Activated naive CD4-positive, alpha-beta T cell (primary cell): ENCODE measurements at regions not wholly inside any gene's neighbourhood (a gene's known extent, or its start where the extent isn't known, plus 50 kb on each side); places are given as distances from the start of the nearest gene placed in this dataset.

Experiments used
- DNase-seq, 4 experiments: peaks; one replicate each; lab custom pipeline; 2025; lab: John Stamatoyannopoulos, UW

DNA sequence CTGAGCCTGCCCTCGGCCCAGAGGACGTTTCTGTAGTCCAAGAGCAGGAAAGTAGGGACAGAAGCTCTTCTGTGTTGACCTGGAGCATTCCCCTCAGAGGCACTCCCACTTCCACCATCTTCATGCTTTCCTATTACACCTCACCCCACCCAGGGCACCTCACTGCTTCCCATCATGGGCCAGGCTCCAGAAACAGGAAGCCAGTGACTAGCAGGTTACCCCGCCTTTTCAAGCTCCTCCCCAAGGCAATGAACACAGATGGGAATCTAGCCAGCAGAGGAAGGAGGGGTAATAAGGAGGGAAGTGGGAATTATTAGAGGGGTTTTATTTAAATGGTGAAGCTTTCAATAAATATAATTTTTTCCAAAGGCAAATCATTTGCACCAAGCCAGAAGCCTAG is 308.8 kb upstream of the MGAT5 start:
- no peak for DNase-seq

GRCh38 chr2:133947057-133947456 is 306.8 kb upstream of the MGAT5 start:
- no peak for DNase-seq

DNA sequence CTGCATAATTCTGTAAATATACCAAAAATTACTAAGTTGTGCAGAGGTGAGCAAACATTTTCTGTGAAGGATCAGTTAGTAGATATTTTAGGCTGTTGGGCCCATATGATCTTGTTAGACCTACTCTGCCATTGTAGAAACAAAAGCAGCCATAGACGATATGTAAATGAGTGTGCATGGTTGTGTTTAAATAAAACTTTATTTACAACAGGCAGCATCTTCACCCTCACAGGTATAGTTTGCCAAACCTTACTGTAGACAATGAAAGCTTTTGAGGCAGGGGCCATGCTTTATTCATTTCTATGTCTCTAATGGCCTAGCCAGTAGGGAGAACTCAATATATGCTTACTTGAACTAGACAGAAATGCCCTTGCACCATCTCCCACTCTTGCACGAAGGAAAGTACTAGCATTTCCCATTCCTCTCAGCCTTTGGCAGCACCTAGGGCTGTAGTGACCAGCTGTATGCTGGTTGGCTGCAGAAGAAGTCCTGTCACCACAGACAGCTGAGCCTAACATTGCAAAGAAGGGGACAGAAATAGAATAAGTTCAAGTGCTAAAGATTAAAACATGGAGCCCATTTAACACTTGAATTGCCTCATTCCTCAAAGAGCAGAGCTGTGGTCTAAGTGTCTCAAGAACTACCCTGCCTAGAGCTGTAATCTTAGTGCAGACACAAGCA is 305.1 kb upstream of the MGAT5 start:
- no peak for DNase-seq

DNA sequence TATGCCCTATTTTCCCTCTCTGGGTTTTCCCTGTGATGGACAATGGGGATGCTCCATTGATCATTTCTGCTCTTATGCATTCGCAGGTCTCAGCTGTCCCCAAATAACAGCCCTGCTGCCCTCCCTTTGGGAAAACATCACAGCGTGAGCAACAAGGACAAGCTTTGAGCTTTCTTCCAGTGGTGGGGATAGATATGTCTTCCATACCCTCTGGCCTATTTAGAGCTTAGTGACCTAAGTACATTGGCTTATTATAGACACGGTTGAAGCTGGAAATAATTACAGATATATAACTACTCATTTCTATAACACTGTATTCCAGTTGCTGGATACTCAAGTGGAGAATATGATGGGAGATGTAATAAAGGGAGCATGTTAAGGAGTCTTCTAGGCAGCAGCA is 304.3 kb upstream of the MGAT5 start:
- DNase-seq: no peak

GRCh38 chr2:133951209-133951608 is 302.7 kb upstream of the MGAT5 start:
- no peak for DNase-seq

- no peak for DNase-seq
Measured at GRCh38 chr2:133952420-133952819, 301.5 kb upstream of the MGAT5 start.

GRCh38 chr2:133952896-133953295 is 301.0 kb upstream of the MGAT5 start:
- DNase-seq: no peak

GRCh38 chr2:133953524-133953923 is 300.3 kb upstream of the MGAT5 start:
- no peak for DNase-seq

DNA sequence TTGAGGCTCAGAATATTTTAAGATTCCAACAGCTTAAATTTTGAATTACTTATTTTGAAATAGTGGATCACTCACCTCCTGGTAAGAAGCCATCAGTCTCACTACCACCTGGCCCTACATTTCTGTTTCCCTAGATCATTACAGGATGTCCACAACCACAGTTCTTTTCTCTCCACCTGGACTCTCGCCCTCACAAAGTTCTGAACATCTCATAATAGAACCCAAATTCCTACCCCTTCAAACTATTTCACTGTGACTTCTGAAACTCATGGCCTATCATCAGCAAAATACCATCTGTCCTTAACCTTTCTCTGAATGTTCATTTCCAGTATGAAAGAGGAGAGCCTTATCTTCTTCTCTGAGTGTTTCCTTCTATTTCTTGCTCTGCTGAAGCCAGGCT is 299.2 kb upstream of the MGAT5 start:
- DNase-seq: no peak

GRCh38 chr2:133955169-133955568 is 298.7 kb upstream of the MGAT5 start:
- DNase-seq: no peak

- DNase-seq: no peak
Measured at GRCh38 chr2:133956434-133956935, 297.4 kb upstream of the MGAT5 start.

- DNase-seq: no peak
Measured at GRCh38 chr2:133957724-133958480, 296.0 kb upstream of the MGAT5 start.

- DNase-seq: no peak
Measured at GRCh38 chr2:133959066-133959465, 294.8 kb upstream of the MGAT5 start.

DNA sequence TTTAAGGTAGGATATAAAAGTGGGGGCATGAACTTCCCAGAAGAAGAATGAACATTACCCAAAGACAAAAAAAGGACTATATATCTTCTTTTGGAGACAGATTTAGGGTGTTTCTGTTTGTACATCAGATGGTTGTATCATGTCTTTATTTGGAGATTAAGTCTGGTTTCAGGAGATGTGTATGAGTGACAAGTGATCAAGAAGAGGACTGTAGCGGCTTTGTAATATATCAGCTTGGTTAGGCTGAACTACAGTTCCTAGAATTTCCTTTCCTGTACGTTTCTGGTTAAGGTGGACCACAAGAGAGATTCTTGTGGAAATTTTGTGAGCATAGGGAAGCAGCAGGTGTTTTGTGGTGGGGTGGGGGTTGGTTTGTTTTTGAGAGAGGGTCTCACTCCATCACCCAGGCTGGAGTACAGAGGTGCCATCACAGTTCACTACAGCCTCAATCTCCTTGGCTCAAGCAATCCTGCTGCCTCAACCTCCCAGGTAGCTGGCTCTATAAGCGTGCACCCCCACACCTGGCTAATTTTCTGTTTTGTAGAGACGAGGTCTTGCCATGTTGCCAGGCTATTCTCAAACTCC is 287.1 kb upstream of the MGAT5 start:
- no peak for DNase-seq

- no peak for DNase-seq
Measured at GRCh38 chr2:133967326-133967725, 286.5 kb upstream of the MGAT5 start.

GRCh38 chr2:133968446-133968845 is 285.4 kb upstream of the MGAT5 start:
- no peak for DNase-seq

DNA sequence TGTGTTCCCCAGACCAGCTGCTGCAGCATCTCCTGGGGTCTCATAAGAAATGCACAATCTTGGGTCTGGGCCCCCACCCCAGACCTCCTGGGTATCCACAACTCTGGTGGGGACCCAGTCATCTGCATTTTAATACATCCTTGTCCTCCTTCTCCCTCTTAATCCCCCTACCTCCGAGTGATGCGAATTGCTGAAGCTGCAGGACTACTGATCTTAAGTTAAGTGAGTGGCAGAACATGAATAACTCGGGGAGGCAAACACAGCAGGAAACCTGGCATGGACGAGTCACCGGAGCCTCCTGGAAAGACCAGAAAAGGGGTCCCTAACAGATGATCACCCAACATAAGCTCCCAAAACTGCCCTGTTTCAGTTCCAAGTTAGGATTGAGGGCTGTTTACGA is 283.2 kb upstream of the MGAT5 start:
- no peak for DNase-seq

DNA sequence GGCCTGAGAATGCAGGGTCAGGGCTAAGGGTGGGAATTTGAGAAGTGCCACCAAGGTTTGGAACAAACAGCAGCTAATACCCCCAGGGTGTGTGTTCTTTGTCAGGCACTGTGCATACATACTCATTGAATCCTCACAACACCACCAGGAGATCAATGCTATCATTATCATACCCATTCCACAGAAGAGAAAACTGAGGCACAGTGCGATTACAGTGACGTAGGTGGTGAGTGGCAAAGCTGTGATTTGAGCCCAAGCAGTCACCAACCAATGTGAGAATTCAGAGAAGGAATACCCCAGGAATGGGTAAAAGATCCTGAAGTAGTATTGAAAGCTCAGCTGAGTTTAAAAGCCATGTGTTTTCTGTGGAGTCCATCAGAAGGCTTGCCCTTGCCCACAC is 281.6 kb upstream of the MGAT5 start:
- no peak for DNase-seq

GRCh38 chr2:133972786-133973185 is 281.1 kb upstream of the MGAT5 start:
- DNase-seq: no peak

- no peak for DNase-seq
Measured at GRCh38 chr2:133974353-133974752, 279.5 kb upstream of the MGAT5 start.

DNA sequence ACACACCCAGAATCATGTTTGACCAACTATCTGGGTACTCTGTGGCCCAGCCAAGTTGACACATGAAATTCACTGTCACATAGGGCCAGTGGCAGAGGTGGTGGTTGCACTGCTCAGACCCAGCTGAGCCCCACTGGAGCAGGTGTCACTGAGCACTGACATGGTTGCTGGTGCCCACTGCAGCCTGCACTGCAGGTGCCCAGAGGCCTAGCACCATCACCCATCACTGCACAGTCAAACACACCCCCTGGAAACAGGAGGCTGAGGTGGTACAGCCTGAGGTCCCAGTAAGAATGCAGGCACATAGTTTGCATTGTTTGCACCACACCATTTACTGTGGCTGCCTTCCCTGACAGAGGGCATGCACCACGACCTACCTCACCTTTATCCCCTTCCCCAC is 278.7 kb upstream of the MGAT5 start:
- DNase-seq: no peak

GRCh38 chr2:133975676-133976428 is 278.0 kb upstream of the MGAT5 start:
- DNase-seq: no peak
